ENCODE measurements at regions not wholly inside any gene's neighbourhood (a gene's known extent, or its start where the extent isn't known, plus 50 kb on each side); places are given as distances from the start of the nearest gene placed in this dataset.

- no peak for TF ChIP-seq CTCF (IDR thresholded peaks at IDR 0.05)
- no peak for TF ChIP-seq POLR2A (IDR thresholded peaks at IDR 0.05)
- no peaks in the 10 kb centered on the region for H3K36me3 ChIP-seq (ENCODE audit: low read depth, missing control alignments)
- H3K27me3 ChIP-seq: no peaks in the 10 kb centered on the region
- H3K4me1 ChIP-seq: no peaks in the 10 kb centered on the region
- H3K27ac ChIP-seq: no peak overlapping the region
- H3K9me3 ChIP-seq: no peaks in the 10 kb centered on the region
- no peak overlapping the region for H3K4me3 ChIP-seq
- DNase-seq: no peak
- intact Hi-C loops (cut with DNase I; ENCODE audit: low total_unique reads): no loop called here
- WGBS, 2 donors: 86 to 90% methylated on average over 6 of the region's 6 CpGs
Observed at GRCh38 chr7:8906396-8907075, 473.1 kb downstream of the NXPH1 start.

GRCh38 chr7:8908889-8909288, 475.5 kb downstream of the NXPH1 start:
- no peak for DNase-seq
- no peak for TF ChIP-seq CTCF (IDR thresholded peaks at IDR 0.05)
- TF ChIP-seq POLR2A (IDR thresholded peaks at IDR 0.05): no peak
- H3K27ac ChIP-seq: no peak overlapping the region
- no peaks in the 10 kb centered on the region for H3K9me3 ChIP-seq
- H3K27me3 ChIP-seq: no peaks in the 10 kb centered on the region
- 66 to 87% methylated on average over 1 of the region's 1 CpG for WGBS, 2 donors
- H3K4me1 ChIP-seq: no peaks in the 10 kb centered on the region
- no peak overlapping the region for H3K4me3 ChIP-seq
- H3K36me3 ChIP-seq (ENCODE audit: low read depth, missing control alignments): no peaks in the 10 kb centered on the region
- intact Hi-C loops (cut with DNase I; ENCODE audit: low total_unique reads): no loop called here

- no peaks in the 10 kb centered on the region for H3K4me1 ChIP-seq
- WGBS, 2 donors: 52 to 65% methylated on average over 2 of the region's 2 CpGs
- no peak overlapping the region for H3K27ac ChIP-seq
- H3K27me3 ChIP-seq: no peaks in the 10 kb centered on the region
- H3K9me3 ChIP-seq: no peaks in the 10 kb centered on the region
- H3K4me3 ChIP-seq: no peak overlapping the region
- TF ChIP-seq POLR2A (IDR thresholded peaks at IDR 0.05) (no peak), CTCF (IDR thresholded peaks at IDR 0.05) (no peak)
- intact Hi-C loops (cut with DNase I; ENCODE audit: low total_unique reads): no loop called here
- DNase-seq: no peak
- H3K36me3 ChIP-seq (ENCODE audit: low read depth, missing control alignments): no peaks in the 10 kb centered on the region
Observed at GRCh38 chr7:8913682-8914081, 480.3 kb downstream of the NXPH1 start.

- Histone ChIP-seq H3K9me3 (no peaks in the 10 kb centered on the region), H3K4me3 (no peak overlapping the region)
- WGBS, 2 donors: 57 to 79% methylated on average over 1 of the region's 1 CpG
Observed at GRCh38 chr7:8921807-8922206, 488.4 kb downstream of the NXPH1 start.

More at GRCh38 chr7:8921807-8922206, 488.4 kb downstream of the NXPH1 start:
- no peaks in the 10 kb centered on the region for H3K4me1 ChIP-seq
- H3K27ac ChIP-seq: no peak overlapping the region
- H3K36me3 ChIP-seq (ENCODE audit: low read depth, missing control alignments): no peaks in the 10 kb centered on the region
- no peaks in the 10 kb centered on the region for H3K27me3 ChIP-seq
- no peak for DNase-seq
- no peak for TF ChIP-seq POLR2A (IDR thresholded peaks at IDR 0.05)
- TF ChIP-seq CTCF (IDR thresholded peaks at IDR 0.05): no peak
- intact Hi-C loops (cut with DNase I; ENCODE audit: low total_unique reads): no loop called here

Data from testis (tissue), 2 donors.